Tibial artery (tissue), 4 donors: ENCODE measurements at regions not wholly inside any gene's neighbourhood (a gene's known extent, or its start where the extent isn't known, plus 50 kb on each side); places are given as distances from the start of the nearest gene placed in this dataset.

Source experiments
- DNase-seq, 2 donors: peaks; one replicate each; pipeline ENCODE4 v3.0.0-alpha.2; 2019
- H3K27ac ChIP-seq, 2 donors: fragments of 200-600 bp; sonication (generic) in 1 of 2; 1 replicate in 1 of 2; 2 replicates in 1 of 2; pipeline ENCODE4 v1.5.1; 2018 to 2019; ENCODE audit warnings: mild to moderate bottlenecking in 1 of 2
- H3K27me3 ChIP-seq, 2 donors: fragments of 200-600 bp; sonication (generic) in 1 of 2; one replicate each; pipeline versions ENCODE4 v1.5.1 to v1.6.0; 2016 to 2019
- H3K36me3 ChIP-seq, 3 donors: fragments of 200-600 bp; sonication (generic) in 2 of 3; one replicate each; pipeline ENCODE4 v1.5.1; 2016 to 2019; ENCODE audit warnings: mild to moderate bottlenecking in 2 of 3
- H3K4me1 ChIP-seq, 4 donors: fragments of 200-600 bp; sonication (generic) in 2 of 4; 1 replicate in 3 of 4; 2 replicates in 1 of 4; pipeline ENCODE4 v1.5.1; 2016 to 2019
- H3K4me3 ChIP-seq, 2 donors: fragments of 200-600 bp; sonication (generic) in 1 of 2; 1 replicate in 1 of 2; 2 replicates in 1 of 2; pipeline ENCODE4 v1.5.1; 2018 to 2019; ENCODE audit warnings: mild to moderate bottlenecking in 2 of 2
- H3K9me3 ChIP-seq, 3 donors: fragments of 200-600 bp; sonication (generic) in 1 of 3; one replicate each; pipeline ENCODE4 v1.5.1; 2016 to 2019
- intact Hi-C: fragments of 100-400 bp; cut with DNase I; formaldehyde crosslinking; loops from one replicate; pipeline ENCODE4 v1.15.0; 2023; ENCODE audit warnings: low total_unique reads
- TF ChIP-seq, protein P1 (sequence below), 2 experiments: fragments of 200-600 bp in 1 of 2; fragments of 450-650 bp in 1 of 2; IDR thresholded peaks; one replicate each; pipeline ENCODE4 v1.5.1; 2017 to 2019; ENCODE audit warnings: antibody characterized with exemption in 2 of 2, mild to moderate bottlenecking in 1 of 2, moderate library complexity in 1 of 2

DNA sequence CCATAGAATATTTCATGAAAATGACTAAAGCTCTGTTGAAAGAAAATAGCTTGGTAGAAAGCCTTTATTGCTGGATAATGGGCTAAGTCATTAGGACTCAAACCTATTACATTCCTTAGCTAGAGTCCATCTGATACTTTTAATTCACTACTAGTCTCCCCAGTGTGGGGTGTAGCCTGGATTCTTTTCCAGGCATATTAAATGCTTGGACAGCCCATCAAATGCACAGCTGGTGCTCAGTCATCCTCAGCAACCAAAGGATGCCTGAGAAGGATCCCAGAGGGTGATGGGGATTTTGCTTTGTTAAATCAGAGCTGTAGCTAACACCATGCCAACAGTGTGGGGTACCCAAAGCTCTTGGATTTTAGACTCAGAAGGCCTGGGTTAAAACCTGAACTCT, 153.5 kb downstream of the DLEU7 start:
- Histone ChIP-seq H3K27me3 (no peaks in the 10 kb centered on the region), H3K9me3 (no peaks in the 10 kb centered on the region), H3K36me3 (no peaks in the 10 kb centered on the region), H3K27ac (no peak overlapping the region), H3K4me1 (peaks cover 0 to 23% (median 15%) of the 10 kb centered on the region in 4 donors), H3K4me3 (no peak overlapping the region)
- no peak for DNase-seq
- TF ChIP-seq, protein P1, sequence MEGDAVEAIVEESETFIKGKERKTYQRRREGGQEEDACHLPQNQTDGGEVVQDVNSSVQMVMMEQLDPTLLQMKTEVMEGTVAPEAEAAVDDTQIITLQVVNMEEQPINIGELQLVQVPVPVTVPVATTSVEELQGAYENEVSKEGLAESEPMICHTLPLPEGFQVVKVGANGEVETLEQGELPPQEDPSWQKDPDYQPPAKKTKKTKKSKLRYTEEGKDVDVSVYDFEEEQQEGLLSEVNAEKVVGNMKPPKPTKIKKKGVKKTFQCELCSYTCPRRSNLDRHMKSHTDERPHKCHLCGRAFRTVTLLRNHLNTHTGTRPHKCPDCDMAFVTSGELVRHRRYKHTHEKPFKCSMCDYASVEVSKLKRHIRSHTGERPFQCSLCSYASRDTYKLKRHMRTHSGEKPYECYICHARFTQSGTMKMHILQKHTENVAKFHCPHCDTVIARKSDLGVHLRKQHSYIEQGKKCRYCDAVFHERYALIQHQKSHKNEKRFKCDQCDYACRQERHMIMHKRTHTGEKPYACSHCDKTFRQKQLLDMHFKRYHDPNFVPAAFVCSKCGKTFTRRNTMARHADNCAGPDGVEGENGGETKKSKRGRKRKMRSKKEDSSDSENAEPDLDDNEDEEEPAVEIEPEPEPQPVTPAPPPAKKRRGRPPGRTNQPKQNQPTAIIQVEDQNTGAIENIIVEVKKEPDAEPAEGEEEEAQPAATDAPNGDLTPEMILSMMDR (IDR thresholded peaks at IDR 0.05), result no peak
- intact Hi-C loops, result no loop called here

DNA sequence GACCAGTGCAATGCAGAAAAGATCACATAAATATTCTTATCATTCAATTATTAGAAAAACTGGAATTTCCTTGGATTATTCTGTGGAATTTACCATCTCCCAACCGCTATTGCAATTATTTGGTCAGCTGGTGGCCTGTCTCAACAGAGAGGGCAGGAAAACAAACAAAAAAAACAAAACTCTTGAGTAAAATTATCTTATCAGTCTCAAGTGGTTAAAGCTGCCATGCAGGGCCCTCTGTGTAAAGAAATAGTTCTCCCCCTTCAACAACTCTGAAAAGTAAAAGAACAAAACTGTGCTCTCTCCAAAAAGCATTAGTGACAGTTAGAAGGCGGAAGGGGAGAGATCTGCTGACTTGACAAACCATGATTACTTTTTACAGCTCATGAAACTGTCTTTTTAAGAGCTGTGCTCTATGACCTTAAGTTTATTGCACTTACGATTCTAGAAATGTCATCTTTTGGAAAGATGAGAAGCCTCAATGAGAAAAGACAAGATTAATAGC, 152.3 kb downstream of the DLEU7 start:
- Histone ChIP-seq H3K27ac (no peak overlapping the region), H3K4me3 (no peak overlapping the region), H3K9me3 (no peaks in the 10 kb centered on the region), H3K27me3 (no peaks in the 10 kb centered on the region), H3K36me3 (no peaks in the 10 kb centered on the region), H3K4me1 (peaks cover 0 to 11% (median 8%) of the 10 kb centered on the region in 4 donors)
- intact Hi-C loops, result no loop called here
- TF ChIP-seq, protein P1 (IDR thresholded peaks at IDR 0.05), result no peak
- no peak for DNase-seq

DNA sequence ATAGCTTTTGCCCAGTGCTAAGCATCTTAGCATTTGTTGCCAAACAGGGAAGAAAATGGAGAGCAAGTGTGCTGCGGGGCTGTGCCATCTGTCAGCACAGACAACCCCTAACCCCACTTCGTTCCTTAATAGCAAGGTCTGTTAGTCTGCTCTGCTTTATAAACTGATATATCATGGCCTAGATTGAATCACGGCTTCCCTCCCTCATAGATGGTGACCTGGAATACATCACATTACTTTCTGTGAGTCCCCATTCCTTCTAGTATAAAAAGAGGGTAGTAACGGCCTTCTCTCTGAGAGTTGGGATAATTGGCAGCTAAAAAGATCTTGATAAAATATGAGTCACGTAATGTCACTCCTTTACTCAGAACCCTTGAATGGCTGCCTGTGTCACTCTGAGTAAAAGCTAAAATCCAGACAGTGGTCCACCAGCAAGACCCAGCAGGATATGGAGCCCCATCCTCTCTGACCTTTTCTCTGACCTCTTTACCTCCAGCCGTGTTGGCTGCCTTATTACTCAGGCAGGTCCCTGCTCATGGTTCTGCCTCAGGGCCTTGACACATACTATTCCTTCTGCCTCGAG, 151.7 kb downstream of the DLEU7 start:
- Histone ChIP-seq H3K4me3 (no peak overlapping the region), H3K9me3 (no peaks in the 10 kb centered on the region), H3K27ac (no peak overlapping the region), H3K36me3 (no peaks in the 10 kb centered on the region), H3K4me1 (peaks cover 0 to 10% (median 8%) of the 10 kb centered on the region in 4 donors), H3K27me3 (no peaks in the 10 kb centered on the region)
- no peak for DNase-seq
- TF ChIP-seq, protein P1 (IDR thresholded peaks at IDR 0.05), result no peak
- intact Hi-C loops, result no loop called here

DNA sequence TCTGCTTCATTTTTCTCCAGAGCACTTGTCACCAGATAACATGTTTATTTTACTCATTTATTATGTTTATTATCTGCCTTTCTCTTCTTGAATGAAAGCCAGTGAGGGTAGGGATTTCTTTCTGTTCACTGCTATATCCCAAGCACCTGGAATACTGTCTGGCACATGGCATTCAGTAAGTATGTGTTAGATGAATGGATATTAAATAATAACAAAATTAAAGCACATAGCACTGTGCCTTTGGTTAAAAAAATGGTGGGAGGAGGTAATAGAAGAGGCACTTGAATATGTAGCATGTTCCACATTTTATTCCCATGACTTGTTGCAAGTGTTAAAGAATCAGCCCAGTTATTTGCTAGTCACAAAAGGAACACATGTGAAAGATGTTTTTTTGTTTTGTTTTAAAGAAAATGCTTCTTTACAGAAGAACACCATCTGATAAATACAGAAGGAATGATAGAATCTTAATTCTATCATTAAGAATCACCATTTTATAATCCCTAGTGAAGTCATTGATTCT, 151.0 kb downstream of the DLEU7 start:
- Histone ChIP-seq H3K9me3 (no peaks in the 10 kb centered on the region), H3K27ac (no peak overlapping the region), H3K4me3 (no peak overlapping the region), H3K27me3 (no peaks in the 10 kb centered on the region), H3K36me3 (no peaks in the 10 kb centered on the region), H3K4me1 (peaks cover 0 to 10% (median 8%) of the 10 kb centered on the region in 4 donors)
- no peak for DNase-seq
- intact Hi-C loops, result no loop called here
- TF ChIP-seq, protein P1 (IDR thresholded peaks at IDR 0.05), result no peak

DNA sequence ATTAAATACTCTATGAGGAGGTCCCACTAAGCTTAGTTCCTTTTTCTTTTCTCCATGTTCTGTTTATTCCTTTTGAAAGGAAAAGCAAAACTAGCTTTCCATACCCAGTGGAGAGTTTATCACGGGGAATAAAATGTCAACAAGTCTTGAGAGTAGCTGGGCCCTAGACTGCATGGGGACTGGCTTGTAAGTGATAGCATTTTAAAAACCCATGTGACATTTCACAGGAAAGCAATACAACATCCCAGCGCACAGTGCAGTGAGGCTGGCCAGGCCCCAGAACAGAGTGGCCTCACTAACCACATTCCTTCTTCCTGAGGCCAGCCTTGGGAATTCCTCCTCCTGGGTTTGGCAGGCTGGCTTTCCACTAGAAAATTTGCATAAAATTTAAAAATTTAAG, 149.8 kb downstream of the DLEU7 start:
- Histone ChIP-seq H3K4me1 (peaks cover 0 to 10% (median 8%) of the 10 kb centered on the region in 4 donors), H3K4me3 (no peak overlapping the region), H3K27me3 (no peaks in the 10 kb centered on the region), H3K9me3 (no peaks in the 10 kb centered on the region), H3K36me3 (no peaks in the 10 kb centered on the region), H3K27ac (no peak overlapping the region)
- TF ChIP-seq, protein P1 (IDR thresholded peaks at IDR 0.05), result no peak
- DNase-seq, result no peak
- intact Hi-C loops, result no loop called here
